GM12891 (cell line): ENCODE measurements at regions not wholly inside any gene's neighbourhood (a gene's known extent, or its start where the extent isn't known, plus 50 kb on each side); places are given as distances from the start of the nearest gene placed in this dataset.

Source experiments
- DNase-seq: peaks from one replicate; pipeline ENCODE4 v3.0.0; 2011; ENCODE audit warnings: low spot score; ENCODE audit not compliant: insufficient read length
- FAIRE-seq: peaks from 2 replicates; lab custom pipeline; 2011; peaks lifted over from hg19 to GRCh38; lab: Jason Lieb, UNC
- PAX5 ChIP-seq: IDR thresholded peaks from 2 replicates; pipeline ENCODE4 v1.6.1; 2011; ENCODE audit warnings: low read length, moderate library complexity, mild to moderate bottlenecking; ENCODE audit not compliant: insufficient read depth, severe bottlenecking
- POLR2A ChIP-seq: IDR thresholded peaks from 2 replicates; pipeline ENCODE4 v1.6.1; 2011; ENCODE audit warnings: low read depth, low read length, control low read depth
- POLR2AphosphoS5 ChIP-seq: IDR thresholded peaks from 2 replicates; pipeline ENCODE4 v1.6.1; 2011; ENCODE audit warnings: low read depth, low read length, control low read depth
- POU2F2 ChIP-seq: IDR thresholded peaks from 2 replicates; pipeline ENCODE4 v1.6.1; 2011; ENCODE audit warnings: low read depth, mild to moderate bottlenecking, control low read depth, low read length, moderate library complexity
- SPI1 ChIP-seq: IDR thresholded peaks from 2 replicates; pipeline ENCODE4 v1.6.1; 2011; ENCODE audit warnings: low read depth, low read length, control low read depth
- TAF1 ChIP-seq: IDR thresholded peaks from 2 replicates; pipeline ENCODE4 v1.6.1; 2011; ENCODE audit warnings: low read depth, low read length, control low read depth

DNA sequence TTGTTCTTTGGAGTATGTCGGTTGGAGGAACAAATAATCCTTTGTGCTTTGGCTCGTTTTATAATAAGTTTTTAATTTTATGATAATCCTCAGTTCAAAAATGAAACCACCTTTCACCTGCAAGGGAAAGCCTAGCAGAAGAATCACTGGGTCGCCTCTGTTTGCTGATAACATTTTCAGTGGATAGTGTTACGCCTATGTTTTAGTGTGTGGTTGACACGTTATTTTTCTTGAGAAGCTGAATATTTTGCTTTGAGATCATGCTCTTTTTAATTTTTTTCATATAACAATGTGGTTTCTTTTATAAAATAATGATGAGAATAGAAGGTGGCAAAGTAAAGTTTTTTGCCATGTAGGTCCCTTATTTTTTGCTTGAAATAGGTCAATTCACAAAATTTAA, 172.7 kb upstream of the ZEB2 start:
- DNase-seq (no peak), FAIRE-seq (no peak)
- no peak for TF ChIP-seq SPI1
- TF ChIP-seq PAX5, result no peak
- no peak for TF ChIP-seq POLR2A
- no peak for TF ChIP-seq TAF1
- TF ChIP-seq POLR2AphosphoS5, result no peak
- no peak for TF ChIP-seq POU2F2

DNA sequence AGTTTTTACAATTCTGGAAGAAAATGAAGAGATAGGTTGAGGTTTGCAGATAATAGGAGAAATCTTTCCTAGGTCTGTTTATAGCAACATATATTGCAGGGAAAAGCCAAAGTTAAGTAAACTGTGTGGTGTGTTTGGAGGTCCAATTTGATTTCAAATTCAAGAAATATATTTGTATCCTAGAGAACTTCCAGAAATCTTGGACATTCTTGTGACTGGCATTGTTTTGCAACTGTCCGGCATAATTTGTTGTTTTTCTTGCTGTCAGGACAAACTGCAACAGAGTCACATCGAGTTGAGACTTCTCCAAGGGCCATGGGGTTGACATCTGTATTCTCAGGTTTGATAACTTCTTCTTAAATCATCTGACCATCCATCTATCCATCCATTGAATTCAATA, 170.9 kb upstream of the ZEB2 start:
- TF ChIP-seq POU2F2, result no peak
- no peak for TF ChIP-seq TAF1
- TF ChIP-seq POLR2AphosphoS5, result no peak
- no peak for TF ChIP-seq POLR2A
- no peak for TF ChIP-seq SPI1
- TF ChIP-seq PAX5, result no peak
- DNase-seq (no peak), FAIRE-seq (no peak)

DNA sequence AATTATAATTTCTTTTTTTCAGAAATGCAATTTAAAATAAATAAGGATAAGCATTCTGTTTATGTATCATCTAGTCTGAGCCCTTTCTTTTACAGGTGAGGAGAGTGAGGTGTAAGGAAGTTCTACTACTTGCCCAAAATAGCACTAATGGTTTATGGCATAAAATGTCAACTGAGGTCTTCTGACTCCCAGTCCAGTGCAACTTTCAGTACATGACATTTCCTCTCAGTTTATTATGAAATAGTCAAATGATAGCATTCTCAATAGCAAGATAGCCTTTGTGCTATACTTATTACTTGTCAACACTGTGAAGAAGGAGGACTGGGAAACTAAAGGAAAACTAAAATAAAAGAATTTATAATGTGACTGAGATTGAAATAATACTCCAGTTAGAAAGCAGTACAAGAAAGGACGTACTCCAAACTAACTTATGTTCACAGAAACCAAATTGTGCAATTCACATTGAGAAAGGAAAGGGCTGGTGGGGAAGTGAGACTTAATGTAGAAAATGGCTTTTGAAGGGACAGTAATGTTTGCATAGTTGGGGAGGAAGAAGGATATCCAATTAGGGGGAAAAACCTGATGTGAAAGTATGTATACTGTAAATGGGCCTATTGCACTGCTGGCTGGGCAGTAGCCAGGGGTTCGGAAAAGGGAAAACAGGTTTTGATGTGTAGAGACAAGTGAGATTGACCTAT, 166.7 kb upstream of the ZEB2 start:
- no peak for DNase-seq
- peak; percentile 4; the same call in 1 of the 2 replicates for TF ChIP-seq SPI1
- no peak for TF ChIP-seq POU2F2
- FAIRE-seq, result no peak

DNA sequence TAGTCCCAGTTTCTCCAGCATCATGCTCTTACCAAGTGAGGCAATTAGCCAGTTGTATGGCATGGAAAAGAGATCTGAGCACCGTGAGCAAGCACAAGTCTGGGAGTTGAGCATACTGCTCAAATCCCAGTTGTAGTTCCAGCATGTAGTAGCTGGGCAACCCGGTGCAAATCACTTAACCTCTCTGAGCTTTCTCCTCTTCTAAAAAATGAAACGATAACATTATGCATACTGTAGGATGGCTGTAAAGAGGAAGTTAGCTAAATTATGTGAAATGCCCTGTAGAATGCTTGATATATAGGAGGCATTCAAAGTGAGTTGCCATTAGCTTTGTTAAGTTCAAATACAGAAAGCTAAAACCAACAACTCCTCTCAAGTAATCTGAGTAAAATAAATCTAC, 164.0 kb upstream of the ZEB2 start:
- TF ChIP-seq POU2F2, result no peak
- no peak for TF ChIP-seq PAX5
- no peak for TF ChIP-seq SPI1
- TF ChIP-seq TAF1, result no peak
- no peak for TF ChIP-seq POLR2A
- no peak for TF ChIP-seq POLR2AphosphoS5
- FAIRE-seq (no peak), DNase-seq (no peak)

DNA sequence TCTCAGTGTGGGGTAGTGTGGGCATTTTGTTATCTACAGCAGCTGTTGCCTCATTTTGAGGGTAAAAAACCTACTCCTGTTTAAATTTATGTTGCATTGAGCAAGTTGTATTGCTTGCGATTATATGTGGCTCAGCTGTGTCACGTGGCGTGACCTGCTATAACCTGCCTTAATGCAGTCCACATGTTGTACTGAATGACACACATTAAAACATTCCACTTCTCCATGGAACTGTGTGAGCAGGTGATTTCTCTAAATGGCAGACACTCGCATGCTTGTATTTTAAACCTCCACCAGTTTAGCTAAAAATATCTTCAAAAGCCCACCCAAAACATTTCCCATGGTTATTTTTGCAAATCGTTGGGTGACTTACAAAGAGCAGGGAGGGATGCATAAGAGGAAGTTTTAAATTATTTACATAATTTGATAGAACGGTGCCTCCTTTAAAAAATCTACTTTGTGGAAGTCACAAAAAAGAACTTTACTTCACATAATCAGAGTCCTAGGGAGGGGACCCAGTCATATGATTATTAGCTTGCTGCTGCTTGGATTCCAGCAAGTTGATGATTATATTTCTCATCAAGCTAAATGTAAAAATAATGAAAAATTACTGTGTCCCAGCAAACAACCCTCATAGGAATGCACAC, 163.3 kb upstream of the ZEB2 start:
- FAIRE-seq (no peak), DNase-seq (no peak)
- TF ChIP-seq PAX5 (no peak), POLR2A (no peak), SPI1 (no peak), POU2F2 (no peak), TAF1 (no peak)

DNA sequence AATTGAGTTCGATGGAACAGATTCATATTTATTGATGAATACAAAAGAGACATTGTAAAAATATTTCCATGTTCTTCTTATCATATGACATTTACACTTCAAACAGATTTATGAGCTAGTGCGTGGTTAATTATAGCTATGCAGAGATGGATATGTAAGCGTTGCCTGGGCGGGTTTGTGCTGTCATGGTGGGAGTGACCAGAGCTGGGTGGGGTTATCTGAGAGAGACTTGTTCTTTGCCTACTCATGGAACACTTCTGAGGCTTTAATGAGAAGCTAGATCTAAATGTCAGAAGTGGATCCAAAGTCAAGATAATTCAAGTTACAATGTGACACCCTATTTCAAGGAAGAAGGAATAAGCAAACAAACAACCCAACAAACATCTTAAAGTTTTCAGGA, 162.3 kb upstream of the ZEB2 start:
- no peak for DNase-seq
- FAIRE-seq, result no peak
- TF ChIP-seq TAF1 (no peak), SPI1 (no peak), POU2F2 (no peak), POLR2A (no peak), POLR2AphosphoS5 (no peak), PAX5 (no peak)

DNA sequence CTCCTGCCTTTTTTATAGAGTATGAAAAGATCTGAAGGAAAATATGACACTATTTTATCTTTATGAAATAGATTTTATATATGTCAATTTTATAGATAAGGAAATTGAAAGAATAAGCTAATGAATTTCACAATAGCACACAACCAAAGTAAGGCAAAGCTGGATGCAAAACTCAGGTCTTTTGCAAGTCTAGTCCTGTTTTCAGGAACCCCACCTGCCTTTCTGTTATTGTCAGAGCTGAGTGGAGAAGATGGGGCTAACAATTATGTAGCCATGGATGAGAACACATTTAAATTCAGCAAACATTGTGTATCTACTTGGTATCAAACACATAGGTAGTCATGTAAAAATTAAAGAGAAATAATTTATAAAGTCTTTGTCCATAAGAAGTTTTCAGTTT, 161.5 kb upstream of the ZEB2 start:
- FAIRE-seq, result no peak
- TF ChIP-seq POU2F2, result no peak
- TF ChIP-seq POLR2A, result no peak
- TF ChIP-seq TAF1, result no peak
- no peak for TF ChIP-seq POLR2AphosphoS5
- no peak for TF ChIP-seq PAX5
- no peak for DNase-seq

DNA sequence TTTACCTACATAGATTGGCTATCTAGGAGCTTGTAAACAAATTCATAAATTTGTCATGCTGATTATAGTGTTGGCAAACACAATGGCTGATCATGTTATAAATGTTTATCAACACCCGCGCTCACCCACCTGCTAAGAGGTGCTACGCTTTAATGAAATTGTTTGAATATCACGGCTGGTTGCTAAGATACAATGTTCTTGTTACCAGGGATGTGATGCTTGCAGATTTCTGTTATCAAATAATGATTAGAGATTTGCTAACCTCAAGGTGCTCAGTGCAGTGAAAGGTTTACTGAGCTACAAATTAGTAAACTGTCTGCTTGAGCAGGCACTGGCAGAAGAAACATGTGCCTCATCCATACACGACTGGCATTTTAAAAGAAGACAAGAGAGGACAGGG, 160.0 kb upstream of the ZEB2 start:
- no peak for FAIRE-seq
- TF ChIP-seq TAF1 (no peak), POU2F2 (no peak), SPI1 (no peak), PAX5 (no peak), POLR2A (no peak), POLR2AphosphoS5 (no peak)
- no peak for DNase-seq

DNA sequence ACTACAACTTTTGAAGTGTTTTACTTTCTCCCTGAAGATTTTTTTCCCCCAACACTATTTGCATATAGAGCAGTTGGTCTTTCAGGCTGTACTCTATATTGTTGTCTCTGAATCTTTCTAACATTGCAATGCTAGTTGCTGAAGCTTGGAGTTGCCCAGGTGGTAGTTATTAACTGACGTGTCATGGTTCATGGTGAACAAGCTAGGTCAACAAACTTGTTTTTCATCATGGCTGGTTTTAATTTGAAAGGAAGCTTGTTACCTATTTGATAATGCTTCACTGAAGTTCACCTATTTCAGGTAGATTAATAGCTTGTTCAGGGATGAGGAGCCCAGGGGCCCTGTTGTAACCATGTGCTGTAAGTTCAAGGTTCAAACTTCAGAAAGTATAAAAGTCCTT, 158.8 kb upstream of the ZEB2 start:
- no peak for FAIRE-seq

DNA sequence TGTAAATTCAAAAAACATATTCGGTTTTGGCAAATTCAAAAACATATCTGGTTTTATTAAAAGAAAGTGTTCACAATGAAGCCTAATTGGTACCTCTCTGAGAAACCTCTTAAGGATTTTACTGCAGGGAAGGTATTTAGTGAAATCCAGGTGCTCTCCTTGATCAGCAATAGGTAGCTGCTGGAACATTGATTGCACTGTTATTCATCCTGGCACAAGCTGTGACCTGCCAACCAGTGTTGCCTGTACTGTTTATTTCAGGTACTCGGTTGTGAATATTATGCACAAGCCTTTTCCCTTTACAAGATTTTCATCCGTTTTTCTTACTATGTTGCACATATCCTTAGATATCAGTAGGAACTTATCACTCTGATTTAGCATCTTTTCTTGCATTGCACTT, 155.8 kb upstream of the ZEB2 start:
- TF ChIP-seq POU2F2, result no peak
- TF ChIP-seq SPI1, result no peak
- no peak for TF ChIP-seq POLR2A
- FAIRE-seq, result no peak
- no peak for DNase-seq

More for the DNA sequence above, 158.8 kb upstream of the ZEB2 start:
- TF ChIP-seq POU2F2, result no peak
- no peak for TF ChIP-seq TAF1
- TF ChIP-seq POLR2AphosphoS5, result no peak
- TF ChIP-seq SPI1, result no peak
- TF ChIP-seq POLR2A, result no peak
- DNase-seq, result no peak

DNA sequence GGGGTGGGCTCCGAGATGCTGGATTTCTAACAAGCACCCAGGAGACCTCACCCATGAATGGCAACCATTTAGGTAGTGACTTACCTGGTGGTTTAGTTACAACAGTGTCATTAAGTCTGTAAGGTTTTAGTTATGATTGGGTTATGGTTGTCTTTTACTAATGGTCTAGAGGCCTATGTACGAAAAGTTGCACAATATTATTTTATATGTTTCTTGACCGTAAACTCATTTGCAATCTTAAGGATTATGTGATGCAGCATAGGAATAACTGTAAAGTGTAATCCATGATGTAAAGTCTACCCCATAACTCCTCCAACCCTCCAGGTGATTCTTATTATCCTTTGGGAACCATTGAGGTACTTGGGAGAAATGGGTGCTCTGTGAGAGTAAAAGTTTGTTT, 155.4 kb upstream of the ZEB2 start:
- TF ChIP-seq PAX5 (no peak), POLR2A (no peak), SPI1 (no peak), POLR2AphosphoS5 (no peak), POU2F2 (no peak), TAF1 (no peak)
- no peak for FAIRE-seq
- DNase-seq, result no peak
